Transverse colon (tissue), 4 donors: ENCODE measurements at regions not wholly inside any gene's neighbourhood (a gene's known extent, or its start where the extent isn't known, plus 50 kb on each side); places are given as distances from the start of the nearest gene placed in this dataset.

Experiments used
- CTCF ChIP-seq, 5 experiments: fragments of 200-600 bp in 3 of 5; fragments of 450-650 bp in 2 of 5; sonication (generic) in 3 of 5; IDR thresholded peaks; 1 replicate in 2 of 5; 2 replicates in 3 of 5; pipeline ENCODE4 v1.5.1; 2016 to 2017; ENCODE audit warnings: antibody characterized with exemption in 5 of 5, inconsistent platforms in 3 of 5, mild to moderate bottlenecking in 2 of 5, moderate library complexity in 1 of 5
- POLR2A ChIP-seq: fragments of 450-650 bp; IDR thresholded peaks from one replicate; pipeline ENCODE4 v1.6.1; 2016; ENCODE audit warnings: antibody characterized with exemption, mild to moderate bottlenecking, moderate library complexity
- POLR2AphosphoS5 ChIP-seq, 3 donors: sonication (generic); formaldehyde crosslinking; IDR thresholded peaks; one replicate each; pipeline ENCODE4 v1.6.1; 2016; ENCODE audit warnings: antibody characterized with exemption in 3 of 3

- TF ChIP-seq CTCF (IDR thresholded peaks at IDR 0.05) = no peak
- TF ChIP-seq POLR2A = no peak
- TF ChIP-seq POLR2AphosphoS5 (IDR thresholded peaks at IDR 0.05) = no peak
Observed at GRCh38 chr11:90630176-90630575, 407.3 kb upstream of the CHORDC1 start.
